Panc1 (cell line): ENCODE measurements at regions not wholly inside any gene's neighbourhood (a gene's known extent, or its start where the extent isn't known, plus 50 kb on each side); places are given as distances from the start of the nearest gene placed in this dataset.

Experiments
- CTCF ChIP-seq: fragments of 450-650 bp; IDR thresholded peaks from 2 replicates; pipeline ENCODE4 v1.5.1; 2017; ENCODE audit warnings: mild to moderate bottlenecking
- POLR2AphosphoS5 ChIP-seq: IDR thresholded peaks from 2 replicates; pipeline ENCODE4 v1.6.1; 2012; ENCODE audit warnings: mild to moderate bottlenecking, low read depth, low read length, moderate library complexity
- REST ChIP-seq, 2 experiments: IDR thresholded peaks; 2 replicates each; pipeline ENCODE4 v1.6.1; 2011 to 2012; ENCODE audit warnings: low read depth in 2 of 2, control low read depth in 1 of 2, low read length in 1 of 2, mild to moderate bottlenecking in 1 of 2, moderate library complexity in 1 of 2; ENCODE audit not compliant: insufficient read depth in 1 of 2
- TCF7L2 ChIP-seq: IDR thresholded peaks from 2 replicates; pipeline ENCODE4 v1.6.1; 2011; ENCODE audit warnings: mild to moderate bottlenecking, low read depth, low read length, inconsistent platforms

DNA sequence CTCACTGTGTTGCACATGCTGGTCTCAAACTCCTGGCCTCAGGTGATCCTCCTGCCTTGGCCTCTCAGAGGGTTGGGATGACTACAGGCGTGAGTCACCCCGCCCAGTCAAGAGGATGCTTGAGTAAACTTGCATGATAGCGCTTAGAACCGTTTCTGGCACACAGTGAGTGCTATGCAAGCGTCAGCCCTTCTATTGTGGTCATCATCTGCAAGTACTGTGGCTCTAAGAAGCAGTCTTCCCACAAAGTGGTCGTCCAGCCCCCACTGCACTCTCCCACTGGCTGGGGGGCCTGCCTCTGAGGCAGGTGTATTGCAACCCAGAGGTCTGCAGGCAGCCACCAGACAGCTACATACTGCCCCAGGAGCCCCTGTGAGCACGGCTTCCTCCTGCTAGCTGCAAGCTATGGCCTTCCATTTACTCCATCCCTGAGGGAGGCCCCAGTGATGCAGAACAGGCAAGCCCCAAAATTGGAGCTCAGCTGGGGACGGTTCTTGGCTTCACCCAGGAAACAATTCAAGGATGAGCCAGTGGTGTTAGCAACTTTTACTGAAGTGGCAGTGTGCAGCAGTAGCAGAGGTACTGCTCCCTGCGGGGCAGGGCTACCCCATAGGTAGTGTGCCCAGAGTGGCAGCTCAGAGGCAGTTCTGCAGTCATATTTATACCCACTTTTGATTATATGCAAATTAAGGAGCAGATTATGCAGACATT, 95.4 kb downstream of the LSM3 start:
- no peak for TF ChIP-seq CTCF
- no peak for TF ChIP-seq REST (IDR thresholded peaks at IDR 0.05; ENCODE audit: insufficient read depth in 1 of 2, low read depth in 2 of 2, low read length in 1 of 2)
- no peak for TF ChIP-seq POLR2AphosphoS5
- TF ChIP-seq TCF7L2, result no peak
